WERI-Rb-1 (cell line): ENCODE measurements at regions not wholly inside any gene's neighbourhood (a gene's known extent, or its start where the extent isn't known, plus 50 kb on each side); places are given as distances from the start of the nearest gene placed in this dataset.
"Not testable (repeated sequence)": the region's sequence is repeated elsewhere in the genome, so short reads cannot be mapped to it uniquely, and the experiment has no call there.

Experiments
- DNase-seq: peaks from one replicate; pipeline ENCODE4 v3.0.0-alpha.2; 2020
- H3K27ac ChIP-seq: fragments of 250-450 bp; sonication (Bioruptor Pico); 2 replicates; pipeline ENCODE4 v1.5.1; 2020; ENCODE audit warnings: mild to moderate bottlenecking, moderate library complexity
- H3K27me3 ChIP-seq: fragments of 250-450 bp; sonication (Bioruptor Pico); 2 replicates; pipeline ENCODE4 v1.5.1; 2021; ENCODE audit warnings: mild to moderate bottlenecking, low read depth, moderate library complexity; ENCODE audit not compliant: insufficient read depth, severe bottlenecking
- H3K36me3 ChIP-seq: fragments of 250-450 bp; sonication (Bioruptor Pico); 2 replicates; pipeline ENCODE4 v1.5.1; 2020; ENCODE audit warnings: mild to moderate bottlenecking, moderate library complexity
- H3K4me3 ChIP-seq: 2 replicates; pipeline ENCODE4 v1.5.1; 2011; ENCODE audit warnings: low read depth, mild to moderate bottlenecking, control low read depth, low read length
- H3K9me3 ChIP-seq: fragments of 250-450 bp; sonication (Bioruptor Pico); 2 replicates; pipeline ENCODE4 v1.5.1; 2021; ENCODE audit warnings: mild to moderate bottlenecking, moderate library complexity; ENCODE audit not compliant: severe bottlenecking
- CTCF ChIP-seq: IDR thresholded peaks from 2 replicates; pipeline ENCODE4 v1.5.1; 2011; ENCODE audit warnings: low read depth, mild to moderate bottlenecking, control low read depth, inconsistent platforms, low read length

GRCh38 chr10:45056806-45057205 lies 56.1 kb downstream of the ZNF22 start:
- not testable (repeated sequence) for H3K36me3 ChIP-seq, H3K9me3 ChIP-seq, H3K4me3 ChIP-seq, DNase-seq, H3K27me3 ChIP-seq, H3K27ac ChIP-seq

- TF ChIP-seq CTCF = no peak
- no peaks in the 10 kb centered on the region for H3K27me3 ChIP-seq
- H3K9me3 ChIP-seq = no peaks in the 10 kb centered on the region
- H3K4me3 ChIP-seq = no peak overlapping the region
- no peak overlapping the region for H3K27ac ChIP-seq
- H3K36me3 ChIP-seq = no peaks in the 10 kb centered on the region
- DNase-seq = no peak
Observed at GRCh38 chr10:45058580-45058979, 57.9 kb downstream of the ZNF22 start.

- no peaks in the 10 kb centered on the region for H3K27me3 ChIP-seq
- H3K4me3 ChIP-seq = no peak overlapping the region
- DNase-seq = no peak
- TF ChIP-seq CTCF = no peak
- no peaks in the 10 kb centered on the region for H3K9me3 ChIP-seq
- H3K27ac ChIP-seq = no peak overlapping the region
- no peaks in the 10 kb centered on the region for H3K36me3 ChIP-seq
Observed at GRCh38 chr10:45058992-45059561, 58.4 kb downstream of the ZNF22 start.

GRCh38 chr10:45059632-45060031 lies 58.9 kb downstream of the ZNF22 start:
- Histone ChIP-seq H3K4me3 (no peak overlapping the region), H3K27me3 (no peaks in the 10 kb centered on the region), H3K9me3 (no peaks in the 10 kb centered on the region), H3K36me3 (no peaks in the 10 kb centered on the region), H3K27ac (no peak overlapping the region)
- no peak for TF ChIP-seq CTCF
- DNase-seq = no peak

DNA sequence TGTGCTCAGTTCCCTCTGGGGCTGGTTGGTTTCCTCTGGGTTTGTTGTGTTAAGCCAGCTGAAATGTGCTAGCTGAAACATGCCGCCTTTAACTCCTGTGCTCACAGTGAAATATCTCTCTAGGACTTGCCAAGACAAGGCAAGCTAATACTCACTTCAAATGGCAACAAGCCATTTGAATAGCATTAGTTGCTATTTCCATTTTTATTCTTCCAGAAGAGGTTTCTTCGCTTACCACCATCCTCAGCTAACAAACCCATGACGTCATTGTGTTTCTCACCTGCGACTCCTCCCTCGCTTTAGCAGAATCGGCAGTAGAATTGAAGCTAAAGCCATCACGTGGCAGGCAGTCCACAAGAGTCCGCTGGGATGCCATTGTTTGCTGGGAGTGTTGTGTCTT lies 61.3 kb downstream of the ZNF22 start:
- DNase-seq = no peak
- Histone ChIP-seq H3K9me3 (no peaks in the 10 kb centered on the region), H3K27ac (no peak overlapping the region), H3K36me3 (no peaks in the 10 kb centered on the region), H3K4me3 (no peak overlapping the region), H3K27me3 (no peaks in the 10 kb centered on the region)
- no peak for TF ChIP-seq CTCF

GRCh38 chr10:45063591-45064231 lies 63.0 kb downstream of the ZNF22 start:
- Histone ChIP-seq H3K36me3 (no peaks in the 10 kb centered on the region), H3K27ac (no peak overlapping the region), H3K27me3 (peaks cover 2% of the 10 kb centered on the region), H3K4me3 (no peak overlapping the region), H3K9me3 (no peaks in the 10 kb centered on the region)
- no peak for TF ChIP-seq CTCF
- no peak for DNase-seq
